Neuronal stem cell (in vitro differentiated cells): ENCODE measurements at regions not wholly inside any gene's neighbourhood (a gene's known extent, or its start where the extent isn't known, plus 50 kb on each side); places are given as distances from the start of the nearest gene placed in this dataset.
A peak's percentile ranks its signal among the peaks of the same experiment; 100 is the strongest.

ENCODE experiments used
- DNase-seq: peaks from one replicate; pipeline ENCODE4 v3.0.0-alpha.2; 2013; ENCODE audit warnings: low spot score
- H2AFZ ChIP-seq: one replicate; pipeline ENCODE4 v1.6.1; 2013; ENCODE audit warnings: mild to moderate bottlenecking, low read length, inconsistent platforms
- H2AK5ac ChIP-seq: 2 replicates; pipeline ENCODE4 v1.6.1; 2013; ENCODE audit warnings: low read depth, mild to moderate bottlenecking, inconsistent platforms, low read length, moderate library complexity, mixed read lengths
- H2BK120ac ChIP-seq: 2 replicates; pipeline ENCODE4 v1.6.1; 2013; ENCODE audit warnings: low read depth, mild to moderate bottlenecking, inconsistent platforms, low read length, moderate library complexity, mixed read lengths
- H2BK12ac ChIP-seq: one replicate; pipeline ENCODE4 v1.6.1; 2013; ENCODE audit warnings: low read length, inconsistent platforms
- H2BK15ac ChIP-seq: 2 replicates; pipeline ENCODE4 v1.6.1; 2013; ENCODE audit warnings: mild to moderate bottlenecking, low read length, inconsistent platforms, mixed read lengths
- H2BK5ac ChIP-seq: one replicate; pipeline ENCODE4 v1.6.1; 2013; ENCODE audit warnings: inconsistent platforms, mild to moderate bottlenecking, low read length, moderate library complexity
- H3K14ac ChIP-seq: one replicate; pipeline ENCODE4 v1.6.1; 2013; ENCODE audit warnings: low read length, inconsistent platforms
- H3K18ac ChIP-seq: 2 replicates; pipeline ENCODE4 v1.6.1; 2013; ENCODE audit warnings: low read length, inconsistent platforms
- H3K23ac ChIP-seq: 2 replicates; pipeline ENCODE4 v1.6.1; 2013; ENCODE audit warnings: low read depth, mild to moderate bottlenecking, mixed read lengths, low read length, inconsistent platforms; ENCODE audit not compliant: poor library complexity
- H3K27ac ChIP-seq: replicated peaks from 3 replicates; pipeline ENCODE4 v1.5.1; 2013; ENCODE audit warnings: low read length, inconsistent platforms
- H3K27me3 ChIP-seq, 3 experiments: 2 replicates each; pipeline ENCODE4 v1.6.1; 2013; ENCODE audit warnings: low read length in 3 of 3, mild to moderate bottlenecking in 2 of 3, inconsistent platforms in 1 of 3, low read depth in 1 of 3, mixed read lengths in 1 of 3, moderate library complexity in 1 of 3; ENCODE audit not compliant: control insufficient read depth in 3 of 3, insufficient read depth in 3 of 3
- H3K36me3 ChIP-seq, 2 donors: replicated peaks in 1 of 2; 2 replicates each; pipeline ENCODE4 v1.6.1; 2013; ENCODE audit warnings: low read length in 2 of 2; ENCODE audit not compliant: control insufficient read depth in 2 of 2, insufficient read depth in 2 of 2
- H3K4ac ChIP-seq: 2 replicates; pipeline ENCODE4 v1.6.1; 2013; ENCODE audit warnings: inconsistent platforms, mild to moderate bottlenecking, low read length, moderate library complexity
- H3K4me1 ChIP-seq, 2 donors: 1 replicate in 1 of 2; 2 replicates in 1 of 2; pipeline ENCODE4 v1.6.1; 2013; ENCODE audit warnings: low read length in 2 of 2, low read depth in 1 of 2; ENCODE audit not compliant: control insufficient read depth in 2 of 2, insufficient read depth in 1 of 2
- H3K4me2 ChIP-seq: one replicate; pipeline ENCODE4 v1.6.1; 2013; ENCODE audit warnings: mild to moderate bottlenecking, low read length, inconsistent platforms; ENCODE audit not compliant: insufficient read depth, poor library complexity, severe bottlenecking
- H3K4me3 ChIP-seq, 2 donors: 2 replicates each; pipeline ENCODE4 v1.5.1; 2013; ENCODE audit warnings: low read length in 2 of 2, mild to moderate bottlenecking in 2 of 2, inconsistent platforms in 1 of 2, moderate library complexity in 1 of 2
- H3K79me1 ChIP-seq: one replicate; pipeline ENCODE4 v1.6.1; 2013; ENCODE audit warnings: low read depth, mild to moderate bottlenecking, inconsistent platforms, low read length, moderate library complexity
- H3K9ac ChIP-seq: one replicate; pipeline ENCODE4 v1.6.1; 2013; ENCODE audit warnings: mild to moderate bottlenecking, low read depth, low read length, inconsistent platforms; ENCODE audit not compliant: poor library complexity
- H3K9me3 ChIP-seq, 2 donors: replicated peaks in 1 of 2; 2 replicates each; pipeline versions ENCODE3 to v1.6.1; 2013; ENCODE audit warnings: low read length in 2 of 2, mild to moderate bottlenecking in 2 of 2, inconsistent platforms in 1 of 2, low read depth in 1 of 2, mixed read lengths in 1 of 2, moderate library complexity in 1 of 2; ENCODE audit not compliant: control insufficient read depth in 2 of 2, insufficient read depth in 1 of 2
- H4K8ac ChIP-seq: one replicate; pipeline ENCODE4 v1.6.1; 2013; ENCODE audit warnings: low read depth, mild to moderate bottlenecking, inconsistent platforms, low read length, moderate library complexity
- H4K91ac ChIP-seq: one replicate; pipeline ENCODE4 v1.6.1; 2013; ENCODE audit warnings: low read length, low read depth, mild to moderate bottlenecking, inconsistent platforms; ENCODE audit not compliant: poor library complexity
- WGBS, 2 donors: extraction: QIAGEN DNeasy Blood & Tissue Kit; methylation state at CpG; one replicate each; pipeline ENCODE4 v1.1.7; 2013; ENCODE audit warnings: missing lambda C conversion rate in 2 of 2, mixed read lengths in 1 of 2; ENCODE audit not compliant: insufficient read length in 2 of 2, insufficient replicate concordance in 1 of 2; ENCODE audit errors: extremely low coverage in 2 of 2; 5-methylcytosine and 5-hydroxymethylcytosine counted together

DNA sequence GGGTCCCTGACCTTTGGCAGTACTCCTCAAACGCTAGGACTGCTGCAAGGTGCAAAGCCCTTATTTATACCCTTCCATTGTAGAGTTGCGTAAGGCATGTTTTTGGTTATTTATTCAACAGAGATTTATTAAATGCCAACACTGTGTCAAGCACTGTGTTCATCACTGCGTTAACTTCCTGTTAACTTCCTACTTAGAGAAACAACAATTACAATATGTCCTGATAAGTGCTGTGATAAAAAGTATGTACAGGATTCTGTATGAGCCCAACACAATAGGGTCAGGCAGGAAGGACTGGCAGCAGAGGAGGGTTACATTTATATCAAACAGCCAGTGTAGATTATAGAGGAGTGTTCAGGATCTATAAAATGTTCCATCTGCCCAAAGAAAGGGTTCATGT is 812.8 kb upstream of the API5 start:
- Histone ChIP-seq H4K8ac (no peak overlapping the region), H3K14ac (no peak overlapping the region), H2BK5ac (no peak overlapping the region), H3K4me2 (no peak overlapping the region), H3K4ac (no peak overlapping the region), H2AFZ (no peak overlapping the region), H3K4me1 (no peaks in the 10 kb centered on the region), H2AK5ac (no peak overlapping the region), H4K91ac (no peak overlapping the region), H2BK120ac (no peak overlapping the region), H3K23ac (no peak overlapping the region), H3K79me1 (no peaks in the 10 kb centered on the region), H3K27me3 (no peaks in the 10 kb centered on the region), H2BK15ac (no peak overlapping the region), H3K27ac (no peak overlapping the region), H2BK12ac (no peak overlapping the region), H3K9me3 (no peaks in the 10 kb centered on the region), H3K18ac (no peak overlapping the region), H3K4me3 (no peak overlapping the region), H3K36me3 (no peaks in the 10 kb centered on the region), H3K9ac (no peak overlapping the region)
- no CpG with 5 or more reads among the region's 3 CpGs for WGBS, 2 donors
- DNase-seq: no peak

DNA sequence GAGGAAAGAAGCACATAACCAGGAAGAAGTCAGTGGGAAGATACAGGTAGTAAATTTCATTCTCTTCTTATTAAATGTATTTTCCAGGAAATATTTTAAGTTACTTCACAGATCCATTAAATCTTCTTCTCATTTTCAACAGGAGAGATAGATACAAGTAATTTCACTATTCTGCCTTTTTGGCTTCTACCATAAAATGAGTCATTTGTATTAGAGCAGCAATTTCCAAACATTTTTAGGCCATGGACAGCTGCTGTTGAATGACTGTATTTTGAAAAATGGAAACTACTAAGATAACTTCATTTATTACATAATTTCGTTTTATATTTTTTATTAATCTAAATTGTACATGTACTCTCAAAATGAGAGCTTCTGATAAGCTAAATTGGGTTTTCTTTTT is 809.6 kb upstream of the API5 start:
- Histone ChIP-seq H2BK15ac (no peak overlapping the region), H3K4ac (no peak overlapping the region), H4K8ac (no peak overlapping the region), H3K9me3 (no peaks in the 10 kb centered on the region), H2BK12ac (no peak overlapping the region), H3K23ac (no peak overlapping the region), H3K79me1 (no peaks in the 10 kb centered on the region), H4K91ac (no peak overlapping the region), H3K4me2 (no peak overlapping the region), H3K27ac (no peak overlapping the region), H2AFZ (no peak overlapping the region), H3K18ac (no peak overlapping the region), H2AK5ac (no peak overlapping the region), H3K9ac (no peak overlapping the region), H3K27me3 (no peaks in the 10 kb centered on the region), H3K4me1 (no peaks in the 10 kb centered on the region), H2BK120ac (no peak overlapping the region), H2BK5ac (no peak overlapping the region), H3K4me3 (no peak overlapping the region), H3K36me3 (no peaks in the 10 kb centered on the region), H3K14ac (no peak overlapping the region)
- no CpG with 5 or more reads among the region's 1 CpG for WGBS, 2 donors
- no peak for DNase-seq

DNA sequence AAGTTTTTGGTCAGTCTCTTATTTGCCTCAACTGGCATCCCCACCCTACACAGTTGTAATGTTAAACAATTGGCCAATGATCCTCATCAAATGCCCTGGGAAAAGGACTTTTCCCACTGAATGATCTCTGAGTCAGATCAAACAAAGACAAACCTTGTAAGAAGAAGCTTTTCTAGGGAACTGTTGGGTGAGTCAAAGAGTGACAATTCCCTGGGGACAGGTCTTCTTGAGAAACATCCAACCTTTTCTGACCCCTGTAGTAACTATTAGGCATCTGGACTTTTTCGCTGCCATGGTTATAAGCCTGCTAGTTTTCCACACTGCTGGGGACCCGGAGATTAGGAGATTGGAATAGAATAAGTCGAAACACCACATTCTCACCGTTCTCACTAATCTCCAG is 789.8 kb upstream of the API5 start:
- Histone ChIP-seq H2BK12ac (no peak overlapping the region), H3K79me1 (no peaks in the 10 kb centered on the region), H4K91ac (no peak overlapping the region), H3K4me1 (peaks cover 0 to 7% of the 10 kb centered on the region in 2 donors), H3K4ac (no peak overlapping the region), H3K27ac (no peak overlapping the region), H3K27me3 (no peaks in the 10 kb centered on the region), H2BK5ac (no peak overlapping the region), H2AFZ (no peak overlapping the region), H3K18ac (no peak overlapping the region), H3K36me3 (no peaks in the 10 kb centered on the region), H3K9me3 (no peaks in the 10 kb centered on the region), H2AK5ac (no peak overlapping the region), H3K9ac (no peak overlapping the region), H2BK15ac (no peak overlapping the region), H3K23ac (no peak overlapping the region), H3K4me3 (no peak overlapping the region), H3K14ac (no peak overlapping the region), H4K8ac (no peak overlapping the region), H2BK120ac (no peak overlapping the region), H3K4me2 (no peak overlapping the region)
- DNase-seq: no peak
- WGBS, 2 donors: no CpG with 5 or more reads among the region's 4 CpGs

DNA sequence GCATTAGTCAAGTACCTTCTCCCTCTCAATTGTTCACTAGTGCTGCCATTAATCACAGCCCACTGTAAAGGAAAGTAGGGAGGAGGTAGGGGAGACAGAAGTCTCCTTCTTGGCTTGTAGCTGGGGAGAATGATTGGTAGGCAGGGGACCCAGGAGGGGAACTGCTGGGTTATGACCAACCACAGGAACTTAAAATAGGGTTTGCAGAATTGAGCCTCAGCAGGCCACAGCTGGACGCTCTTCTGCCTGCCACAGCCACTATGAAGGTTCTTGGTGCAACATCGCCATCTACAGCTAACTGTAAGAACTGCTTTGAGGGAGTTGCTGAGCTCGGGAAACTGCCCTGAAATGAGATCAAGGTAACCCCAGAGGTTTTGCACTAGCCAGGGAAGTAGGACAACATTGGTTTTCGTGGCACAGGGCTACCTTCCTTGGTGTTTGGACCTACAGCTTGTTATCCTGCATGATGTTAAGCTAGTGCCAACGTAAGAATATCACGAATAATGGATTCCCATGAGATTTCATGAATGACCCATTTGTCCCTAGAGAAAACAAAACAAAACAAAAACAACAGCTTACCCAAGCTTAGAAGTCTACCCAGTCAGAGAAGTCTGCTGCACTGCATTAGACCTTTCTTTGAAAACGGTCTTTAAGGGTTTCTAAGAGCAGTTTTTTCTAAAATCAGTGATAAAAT is 787.1 kb upstream of the API5 start:
- no peak overlapping the region for H2AFZ ChIP-seq

More for the DNA sequence above, 787.1 kb upstream of the API5 start:
- no peaks in the 10 kb centered on the region for H3K27me3 ChIP-seq
- H3K4ac ChIP-seq: no peak overlapping the region
- H3K9ac ChIP-seq: no peak overlapping the region
- no peak overlapping the region for H3K4me3 ChIP-seq
- peaks cover 0 to 7% of the 10 kb centered on the region in 2 donors for H3K4me1 ChIP-seq
- H3K36me3 ChIP-seq: no peaks in the 10 kb centered on the region
- H2BK12ac ChIP-seq: no peak overlapping the region
- no peak overlapping the region for H3K4me2 ChIP-seq
- H3K23ac ChIP-seq: no peak overlapping the region
- no peak overlapping the region for H2AK5ac ChIP-seq
- H3K27ac ChIP-seq: no peak overlapping the region
- DNase-seq: peak; percentile 80
- no peak overlapping the region for H3K14ac ChIP-seq
- H2BK15ac ChIP-seq: no peak overlapping the region
- H2BK5ac ChIP-seq: no peak overlapping the region
- no peaks in the 10 kb centered on the region for H3K9me3 ChIP-seq
- H2BK120ac ChIP-seq: no peak overlapping the region
- H3K79me1 ChIP-seq: no peaks in the 10 kb centered on the region
- no peak overlapping the region for H4K91ac ChIP-seq
- WGBS, 2 donors: no CpG with 5 or more reads among the region's 7 CpGs
- H4K8ac ChIP-seq: no peak overlapping the region
- H3K18ac ChIP-seq: no peak overlapping the region
